PC-3 (cell line): ENCODE measurements at regions not wholly inside any gene's neighbourhood (a gene's known extent, or its start where the extent isn't known, plus 50 kb on each side); places are given as distances from the start of the nearest gene placed in this dataset.

Source experiments
- CTCF ChIP-seq: fragments of 300-600 bp; sonication (generic); conservative IDR thresholded peaks from 2 replicates; pipeline ENCODE4 v1.5.1; 2017; ENCODE audit warnings: antibody characterized with exemption, low read depth, mild to moderate bottlenecking, low read length
- EZH2 ChIP-seq: fragments of 300-600 bp; sonication (generic); IDR thresholded peaks from one replicate; pipeline ENCODE4 v1.6.1; 2017; ENCODE audit warnings: antibody characterized with exemption, mild to moderate bottlenecking, low read length; ENCODE audit not compliant: unreplicated experiment
- EZH2phosphoT487 ChIP-seq: fragments of 300-600 bp; sonication (generic); IDR thresholded peaks from 2 replicates; pipeline ENCODE4 v1.6.1; 2018; ENCODE audit warnings: mild to moderate bottlenecking, antibody characterized with exemption, low read length, borderline replicate concordance

- TF ChIP-seq CTCF (no peak), EZH2phosphoT487 (no peak), EZH2 (no peak)
Measured at GRCh38 chr2:199572571-199572970, 114.8 kb upstream of the SATB2 start.
